Hippocampal formation (tissue), 2 donors: ENCODE measurements at regions not wholly inside any gene's neighbourhood (a gene's known extent, or its start where the extent isn't known, plus 50 kb on each side); places are given as distances from the start of the nearest gene placed in this dataset.

Source experiments
- DNase-seq, 2 donors: peaks; one replicate each; lab custom pipeline; 2025; lab: John Stamatoyannopoulos, UW

GRCh38 chr4:15339737-15340136 lies 88.1 kb upstream of the C1QTNF7 start:
- no peak for DNase-seq

- no peak for DNase-seq
Observed at GRCh38 chr4:15340332-15340731, 87.5 kb upstream of the C1QTNF7 start.

- no peak for DNase-seq
Observed at GRCh38 chr4:15340902-15341732, 86.7 kb upstream of the C1QTNF7 start.

- no peak for DNase-seq
Observed at GRCh38 chr4:15341733-15342300, 86.0 kb upstream of the C1QTNF7 start.

- DNase-seq = no peak
Observed at GRCh38 chr4:15343000-15343399, 84.8 kb upstream of the C1QTNF7 start.

- no peak for DNase-seq
Observed at GRCh38 chr4:15343581-15343980, 84.3 kb upstream of the C1QTNF7 start.

GRCh38 chr4:15344041-15344440 lies 83.8 kb upstream of the C1QTNF7 start:
- no peak for DNase-seq

- DNase-seq = no peak
Observed at GRCh38 chr4:15345134-15345533, 82.7 kb upstream of the C1QTNF7 start.

- DNase-seq = no peak
Observed at GRCh38 chr4:15348236-15348635, 79.6 kb upstream of the C1QTNF7 start.

GRCh38 chr4:15348695-15349094 lies 79.1 kb upstream of the C1QTNF7 start:
- DNase-seq = no peak

- DNase-seq = no peak
Observed at GRCh38 chr4:15349531-15349935, 78.3 kb upstream of the C1QTNF7 start.

GRCh38 chr4:15349965-15350364 lies 77.9 kb upstream of the C1QTNF7 start:
- DNase-seq = no peak

GRCh38 chr4:15352524-15352923 lies 75.3 kb upstream of the C1QTNF7 start:
- DNase-seq = no peak

GRCh38 chr4:15353207-15353606 lies 74.6 kb upstream of the C1QTNF7 start:
- no peak for DNase-seq

GRCh38 chr4:15354371-15355297 lies 73.2 kb upstream of the C1QTNF7 start:
- no peak for DNase-seq

- DNase-seq = no peak
Observed at GRCh38 chr4:15361529-15361928, 66.3 kb upstream of the C1QTNF7 start.

GRCh38 chr4:15362541-15362940 lies 65.3 kb upstream of the C1QTNF7 start:
- DNase-seq = no peak

GRCh38 chr4:15364183-15364582 lies 63.6 kb upstream of the C1QTNF7 start:
- no peak for DNase-seq

- DNase-seq = no peak
Observed at GRCh38 chr4:15365641-15366040, 62.2 kb upstream of the C1QTNF7 start.

GRCh38 chr4:15366721-15367120 lies 61.1 kb upstream of the C1QTNF7 start:
- DNase-seq = no peak

GRCh38 chr4:15368856-15369255 lies 59.0 kb upstream of the C1QTNF7 start:
- no peak for DNase-seq

GRCh38 chr4:15370296-15370695 lies 57.5 kb upstream of the C1QTNF7 start:
- DNase-seq = no peak

GRCh38 chr4:15373363-15373762 lies 54.5 kb upstream of the C1QTNF7 start:
- no peak for DNase-seq
